Gastroesophageal sphincter (tissue), 3 donors: ENCODE measurements at regions not wholly inside any gene's neighbourhood (a gene's known extent, or its start where the extent isn't known, plus 50 kb on each side); places are given as distances from the start of the nearest gene placed in this dataset.

Experiments used
- EP300 ChIP-seq: sonication (generic); formaldehyde crosslinking; IDR thresholded peaks from one replicate; pipeline ENCODE4 v1.6.1; 2017; ENCODE audit warnings: antibody characterized with exemption, mild to moderate bottlenecking
- POLR2A ChIP-seq, 2 donors: fragments of 450-650 bp; IDR thresholded peaks; one replicate each; pipeline ENCODE4 v1.6.1; 2017; ENCODE audit warnings: antibody characterized with exemption in 2 of 2, mild to moderate bottlenecking in 2 of 2, moderate library complexity in 1 of 2
- POLR2AphosphoS5 ChIP-seq: sonication (generic); formaldehyde crosslinking; IDR thresholded peaks from one replicate; pipeline ENCODE4 v1.6.1; 2017; ENCODE audit warnings: antibody characterized with exemption
- TF ChIP-seq, protein P1 (sequence below), 4 experiments: fragments of 200-600 bp in 2 of 4; fragments of 450-650 bp in 2 of 4; sonication (generic) in 1 of 4; IDR thresholded peaks; one replicate each; pipeline ENCODE4 v1.5.1; 2017 to 2019; ENCODE audit warnings: antibody characterized with exemption in 4 of 4, mild to moderate bottlenecking in 2 of 4, moderate library complexity in 2 of 4

DNA sequence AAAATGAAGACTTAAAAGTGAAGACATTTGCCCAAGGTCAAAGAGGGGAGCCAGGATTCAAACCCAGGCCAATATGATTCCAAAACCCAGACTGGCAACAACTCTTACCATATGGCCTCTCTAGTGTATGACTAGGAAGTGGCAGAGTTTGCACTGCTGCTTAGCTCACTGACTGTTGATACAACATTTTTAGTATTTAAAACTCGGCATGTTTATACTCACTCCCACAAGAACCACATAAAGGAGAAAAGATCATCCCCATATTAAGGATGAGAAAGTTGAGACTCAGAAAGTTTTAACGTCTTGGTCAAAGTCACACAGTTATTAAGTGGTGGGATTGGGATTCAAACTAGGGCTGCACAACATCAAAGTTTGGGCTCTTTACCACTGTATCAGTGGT is 81.7 kb downstream of the CCDC34 start:
- TF ChIP-seq, protein P1, sequence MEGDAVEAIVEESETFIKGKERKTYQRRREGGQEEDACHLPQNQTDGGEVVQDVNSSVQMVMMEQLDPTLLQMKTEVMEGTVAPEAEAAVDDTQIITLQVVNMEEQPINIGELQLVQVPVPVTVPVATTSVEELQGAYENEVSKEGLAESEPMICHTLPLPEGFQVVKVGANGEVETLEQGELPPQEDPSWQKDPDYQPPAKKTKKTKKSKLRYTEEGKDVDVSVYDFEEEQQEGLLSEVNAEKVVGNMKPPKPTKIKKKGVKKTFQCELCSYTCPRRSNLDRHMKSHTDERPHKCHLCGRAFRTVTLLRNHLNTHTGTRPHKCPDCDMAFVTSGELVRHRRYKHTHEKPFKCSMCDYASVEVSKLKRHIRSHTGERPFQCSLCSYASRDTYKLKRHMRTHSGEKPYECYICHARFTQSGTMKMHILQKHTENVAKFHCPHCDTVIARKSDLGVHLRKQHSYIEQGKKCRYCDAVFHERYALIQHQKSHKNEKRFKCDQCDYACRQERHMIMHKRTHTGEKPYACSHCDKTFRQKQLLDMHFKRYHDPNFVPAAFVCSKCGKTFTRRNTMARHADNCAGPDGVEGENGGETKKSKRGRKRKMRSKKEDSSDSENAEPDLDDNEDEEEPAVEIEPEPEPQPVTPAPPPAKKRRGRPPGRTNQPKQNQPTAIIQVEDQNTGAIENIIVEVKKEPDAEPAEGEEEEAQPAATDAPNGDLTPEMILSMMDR (IDR thresholded peaks at IDR 0.05): no peak
- TF ChIP-seq EP300 (no peak), POLR2A (IDR thresholded peaks at IDR 0.05) (no peak), POLR2AphosphoS5 (no peak)
